HepG2 (cell line): ENCODE measurements at regions not wholly inside any gene's neighbourhood (a gene's known extent, or its start where the extent isn't known, plus 50 kb on each side); places are given as distances from the start of the nearest gene placed in this dataset.

Experiments
- ATAC-seq: fragments of 200-7000 bp; cut with Tn5 transposase; 3 replicates; pipeline ENCODE4 v1.9.1; 2020; ENCODE audit warnings: mild to moderate bottlenecking, moderate library complexity
- BruUV-seq: library from RNA; stranded (reverse); fragments of 400-500 nt; replicated peaks from 2 replicates; lab custom pipeline; 2021; lab: Mats Ljungman, UMichigan
- CTCF ChIA-PET: fragments of 300-600 bp; formaldehyde crosslinking; extraction: SDS; loops from one replicate; lab custom pipeline; 2021; ENCODE audit warnings: low total read pairs, inconsistent platforms, low intra/inter-chr PET ratio; lab: Yijun Ruan, JAX
- POLR2A ChIA-PET: fragments of 350-600 bp; sonication (Branson Sonifier 250); formaldehyde crosslinking; loops from one replicate; lab custom pipeline; 2020; ENCODE audit warnings: antibody characterized with exemption, inconsistent platforms; lab: Yijun Ruan, JAX
- DNase-seq: peaks from one replicate; pipeline ENCODE4 v3.0.0-alpha.2; 2015; ENCODE audit warnings: low spot score
- FAIRE-seq: peaks from 3 replicates; lab custom pipeline; 2011; peaks lifted over from hg19 to GRCh38; lab: Jason Lieb, UNC
- H2AFZ ChIP-seq: one replicate; pipeline ENCODE4 v1.6.1; 2011; ENCODE audit warnings: low read length, inconsistent platforms
- H3K27ac ChIP-seq: fragments of 300-600 bp; 3 replicates; pipeline ENCODE4 v1.8.0; 2011; ENCODE audit warnings: mixed run types, mild to moderate bottlenecking, mixed read lengths, low read length, inconsistent platforms; ENCODE audit not compliant: insufficient read depth; ENCODE audit errors: extremely low read length
- H3K27me3 ChIP-seq, 2 experiments: fragments of 200-600 bp in 1 of 2; 2 replicates in 1 of 2; 3 replicates in 1 of 2; pipeline versions ENCODE4 v1.6.0 to v1.8.0; 2011; ENCODE audit warnings: low read length in 2 of 2, mild to moderate bottlenecking in 2 of 2, moderate library complexity in 2 of 2, inconsistent platforms in 1 of 2; ENCODE audit not compliant: insufficient read depth in 2 of 2, control insufficient read depth in 1 of 2
- H3K36me3 ChIP-seq, 2 experiments: fragments of 200-600 bp in 1 of 2; replicated peaks in 1 of 2; 2 replicates in 1 of 2; 3 replicates in 1 of 2; pipeline versions ENCODE4 v1.5.1 to v1.8.0; 2011; ENCODE audit warnings: low read length in 2 of 2, inconsistent platforms in 1 of 2; ENCODE audit not compliant: insufficient read depth in 2 of 2, control insufficient read depth in 1 of 2
- H3K4me1 ChIP-seq: 2 replicates; pipeline ENCODE4 v1.5.1; 2012; ENCODE audit warnings: low read length, inconsistent platforms; ENCODE audit not compliant: insufficient read depth
- H3K4me2 ChIP-seq: 2 replicates; pipeline ENCODE4 v1.6.0; 2011; ENCODE audit warnings: low read depth, low read length, inconsistent platforms
- H3K4me3 ChIP-seq, 3 experiments: fragments of 200-600 bp in 1 of 3; sonication (generic), shearing (Covaris generic) in 1 of 3; replicated peaks in 1 of 3; 2 replicates each; pipeline ENCODE4 v1.5.1; 2011 to 2016; ENCODE audit warnings: low read length in 3 of 3, inconsistent platforms in 2 of 3, low read depth in 2 of 3, mild to moderate bottlenecking in 2 of 3, control low read depth in 1 of 3, mixed read lengths in 1 of 3; ENCODE audit not compliant: insufficient read depth in 1 of 3
- H3K79me2 ChIP-seq: one replicate; pipeline ENCODE4 v1.6.1; 2011; ENCODE audit warnings: low read length, inconsistent platforms; ENCODE audit not compliant: insufficient read depth
- H3K9ac ChIP-seq: 2 replicates; pipeline ENCODE4 v1.6.0; 2011; ENCODE audit warnings: mild to moderate bottlenecking, low read depth, low read length, inconsistent platforms; ENCODE audit not compliant: insufficient read depth
- H3K9me3 ChIP-seq: 2 replicates; pipeline ENCODE4 v1.5.1; 2012; ENCODE audit warnings: mild to moderate bottlenecking, low read length
- H4K20me1 ChIP-seq: 2 replicates; pipeline ENCODE4 v1.6.0; 2011; ENCODE audit warnings: inconsistent platforms, mild to moderate bottlenecking, low read length, moderate library complexity; ENCODE audit not compliant: insufficient read depth
- ATF7 ChIP-seq, 2 experiments: fragments of 450-650 bp in 1 of 2; sonication (generic) in 1 of 2; formaldehyde crosslinking in 1 of 2; IDR thresholded peaks; 2 replicates each; pipeline versions ENCODE4 v1.4.0 to v1.6.1; 2016 to 2020; ENCODE audit warnings: antibody characterized with exemption in 1 of 2, mild to moderate bottlenecking in 1 of 2, missing genetic modification reagents in 1 of 2
- CREB1 ChIP-seq, 2 experiments: fragments of 450-650 bp in 1 of 2; IDR thresholded peaks; 2 replicates each; pipeline ENCODE4 v1.6.1; 2016 to 2017; ENCODE audit warnings: control low read depth in 1 of 2, mild to moderate bottlenecking in 1 of 2, missing compliant biosample characterization in 1 of 2, missing genetic modification characterization in 1 of 2
- MTERF4 ChIP-seq: sonication (generic); formaldehyde crosslinking; IDR thresholded peaks from 2 replicates; pipeline ENCODE4 v1.8.0; 2023; ENCODE audit warnings: mild to moderate bottlenecking, missing genetic modification reagents
- RORA ChIP-seq: sonication (generic); formaldehyde crosslinking; IDR thresholded peaks from 2 replicates; pipeline ENCODE4 v1.5.0; 2020; ENCODE audit warnings: mild to moderate bottlenecking, missing genetic modification reagents, moderate library complexity
- WGBS: methylation state at CpG from one replicate; pipeline ENCODE4 v1.1.6; 2017; ENCODE audit warnings: low lambda C conversion rate; 5-methylcytosine and 5-hydroxymethylcytosine counted together
- in situ Hi-C: cut with HindIII; loops from 2 replicates; pipeline ENCODE4 v1.10.0; 2017; ENCODE audit warnings: low pct_unique_long_range_greater_than_20kb; ENCODE audit not compliant: extremely low pct_ligation_motif_present
- intact Hi-C: fragments of 100-400 bp; cut with micrococcal nuclease; formaldehyde crosslinking; loops from one replicate; pipeline ENCODE4 v1.10.0; 2022; ENCODE audit not compliant: unreplicated experiment
- small RNA-seq, 3 experiments: library from RNA; depleted of rRNA; stranded (forward); fragments of <200 nt; gene quantifications; one replicate each; pipeline ENCODE3, GENCODE V24; 2012; ENCODE audit warnings: low read depth in 2 of 3, low replicate concordance in 1 of 3; ENCODE audit not compliant: insufficient read length in 3 of 3, insufficient read depth in 2 of 3

GRCh38 chr18:54532962-54533361 lies 58.1 kb upstream of the DYNAP start:
- TF ChIP-seq RORA = no peak
- TF ChIP-seq CREB1 (IDR thresholded peaks at IDR 0.05) = peak; percentile 90
- no peak for TF ChIP-seq CREB1 (CRISPR knock-in tag; IDR thresholded peaks at IDR 0.05)
- TF ChIP-seq ATF7 (IDR thresholded peaks at IDR 0.05) = peak; percentile 98
- no peak for TF ChIP-seq ATF7 (CRISPR knock-in tag; IDR thresholded peaks at IDR 0.05)
- no peak for TF ChIP-seq MTERF4 (CRISPR knock-in tag)
- H3K4me3 ChIP-seq = no peak overlapping the region
- H3K9me3 ChIP-seq = peaks cover 25% of the 10 kb centered on the region
- H4K20me1 ChIP-seq = no peaks in the 10 kb centered on the region
- H3K9ac ChIP-seq = no peak overlapping the region
- CTCF ChIA-PET = no interaction called here
- POLR2A ChIA-PET = no interaction called here
- ATAC-seq (no peak), DNase-seq (no peak), FAIRE-seq (no peak)
- in situ Hi-C loops (no loop called here), intact Hi-C loops (no loop called here)
- no peak overlapping the region for H3K4me2 ChIP-seq
- no peaks in the 10 kb centered on the region for H3K4me1 ChIP-seq
- WGBS = 0% methylated on average over 1 of the region's 1 CpG
- no peak overlapping the region for H3K27ac ChIP-seq
- no peaks in the 10 kb centered on the region for H3K36me3 ChIP-seq
- BruUV-seq = no TSS peak
- no peaks in the 10 kb centered on the region for H3K79me2 ChIP-seq
- H3K27me3 ChIP-seq = no peaks in the 10 kb centered on the region
- H2AFZ ChIP-seq = no peak overlapping the region

Small RNA genes in the stretch of these regions (small RNA-seq; reads per million reads assigned to genes)
- gene AC090897.1 = 0 reads per million in 3 experiments
